ENCODE measurements at regions not wholly inside any gene's neighbourhood (a gene's known extent, or its start where the extent isn't known, plus 50 kb on each side); places are given as distances from the start of the nearest gene placed in this dataset.
"Not testable (repeated sequence)": the region's sequence is repeated elsewhere in the genome, so short reads cannot be mapped to it uniquely, and the experiment has no call there.

DNA sequence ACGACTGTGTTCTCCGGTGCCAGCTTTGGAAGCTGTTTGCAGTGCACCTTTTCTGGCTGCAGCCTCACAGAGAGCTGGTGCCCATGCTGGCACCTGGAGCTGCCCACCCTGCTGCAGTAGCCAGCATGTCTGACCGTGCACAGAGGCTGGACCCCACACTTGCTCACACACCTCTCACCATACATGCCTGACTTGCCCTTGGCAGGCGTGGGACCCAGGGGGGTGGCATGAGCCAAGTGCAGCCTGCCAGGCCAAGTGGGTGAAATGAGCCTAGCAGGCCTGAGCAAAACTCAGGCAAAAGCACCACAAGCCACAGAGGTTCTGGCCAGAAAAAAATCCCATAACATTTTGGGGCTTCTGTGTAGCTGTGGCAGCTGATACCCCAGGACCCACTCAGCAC is 258.8 kb downstream of the XPNPEP1 start:
- Histone ChIP-seq H3K9ac (ENCODE audit: low read length in 2 of 2) (no peak overlapping the region), H3K27ac (ENCODE audit: low read length) (no peak overlapping the region), H3K9me3 (ENCODE audit: control insufficient read depth in 2 of 2, low read length in 2 of 2) (peaks cover 0 to 3% of the 10 kb centered on the region in 2 donors), H3K36me3 (ENCODE audit: control insufficient read depth in 2 of 2, insufficient read depth in 2 of 2, low read length in 2 of 2) (no peaks in the 10 kb centered on the region), H3K4me1 (ENCODE audit: control insufficient read depth, insufficient read depth, low read length) (no peaks in the 10 kb centered on the region), H3K27me3 (ENCODE audit: control insufficient read depth in 1 of 2, insufficient read depth in 2 of 2, low read length in 2 of 2) (no peaks in the 10 kb centered on the region), H3K4me3 (ENCODE audit: low read length in 2 of 2) (no peak overlapping the region)

DNA sequence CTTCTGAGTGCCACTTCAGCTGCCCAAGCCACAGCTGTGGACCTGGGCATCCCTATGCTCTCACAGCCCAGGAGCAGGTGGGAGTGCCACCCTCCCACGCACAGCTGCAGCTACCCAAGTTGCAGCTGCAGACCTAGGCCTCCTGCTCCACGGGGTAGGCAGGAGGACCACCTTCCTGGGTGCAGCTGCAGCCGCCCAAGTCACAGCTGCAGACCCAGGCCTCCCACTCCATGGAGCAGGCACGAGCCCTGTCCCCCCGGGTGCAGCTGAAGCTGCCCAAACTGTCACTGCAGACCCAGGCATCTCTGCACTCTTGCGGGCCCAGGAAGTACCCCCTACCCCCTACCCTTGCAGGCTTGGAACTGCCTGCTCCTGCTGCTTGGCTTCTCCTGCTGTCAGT is 260.2 kb downstream of the XPNPEP1 start:
- Histone ChIP-seq H3K4me3 (ENCODE audit: low read length in 2 of 2) (no peak overlapping the region), H3K9ac (ENCODE audit: low read length in 2 of 2) (no peak overlapping the region), H3K27me3 (ENCODE audit: control insufficient read depth in 1 of 2, insufficient read depth in 2 of 2, low read length in 2 of 2) (no peaks in the 10 kb centered on the region), H3K4me1 (ENCODE audit: control insufficient read depth, insufficient read depth, low read length) (no peaks in the 10 kb centered on the region), H3K27ac (ENCODE audit: low read length) (no peak overlapping the region), H3K36me3 (ENCODE audit: control insufficient read depth in 2 of 2, insufficient read depth in 2 of 2, low read length in 2 of 2) (no peaks in the 10 kb centered on the region), H3K9me3 (ENCODE audit: control insufficient read depth in 2 of 2, low read length in 2 of 2) (peaks cover 0 to 3% of the 10 kb centered on the region in 2 donors)

DNA sequence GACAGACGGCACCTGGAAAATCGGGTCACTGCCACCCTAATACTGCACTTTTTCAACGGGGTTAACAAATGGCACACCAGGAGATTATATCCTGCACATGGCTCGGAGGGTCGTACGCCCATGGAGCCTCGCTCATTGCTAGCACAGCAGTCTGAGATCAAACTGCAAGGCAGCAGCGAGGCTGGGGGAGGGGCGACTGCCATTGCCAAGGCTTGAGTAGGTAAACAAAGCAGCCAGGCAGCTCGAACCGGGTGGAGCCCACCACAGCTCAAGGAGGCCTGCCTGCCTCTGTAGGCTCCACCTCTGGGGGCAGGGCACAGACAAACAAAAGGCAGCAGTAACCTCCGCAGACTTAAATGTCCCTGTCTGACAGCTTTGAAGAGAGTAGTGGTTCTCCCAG is 270.7 kb downstream of the XPNPEP1 start:
- H3K4me3 ChIP-seq (ENCODE audit: low read length in 2 of 2); H3K9me3 ChIP-seq (ENCODE audit: control insufficient read depth in 2 of 2, low read length in 2 of 2); H3K36me3 ChIP-seq (ENCODE audit: control insufficient read depth in 2 of 2, insufficient read depth in 2 of 2, low read length in 2 of 2); H3K9ac ChIP-seq (ENCODE audit: low read length in 2 of 2); H3K27me3 ChIP-seq (ENCODE audit: control insufficient read depth in 1 of 2, insufficient read depth in 2 of 2, low read length in 2 of 2); H3K27ac ChIP-seq (ENCODE audit: low read length); H3K4me1 ChIP-seq (ENCODE audit: control insufficient read depth, insufficient read depth, low read length): not testable (repeated sequence)

DNA sequence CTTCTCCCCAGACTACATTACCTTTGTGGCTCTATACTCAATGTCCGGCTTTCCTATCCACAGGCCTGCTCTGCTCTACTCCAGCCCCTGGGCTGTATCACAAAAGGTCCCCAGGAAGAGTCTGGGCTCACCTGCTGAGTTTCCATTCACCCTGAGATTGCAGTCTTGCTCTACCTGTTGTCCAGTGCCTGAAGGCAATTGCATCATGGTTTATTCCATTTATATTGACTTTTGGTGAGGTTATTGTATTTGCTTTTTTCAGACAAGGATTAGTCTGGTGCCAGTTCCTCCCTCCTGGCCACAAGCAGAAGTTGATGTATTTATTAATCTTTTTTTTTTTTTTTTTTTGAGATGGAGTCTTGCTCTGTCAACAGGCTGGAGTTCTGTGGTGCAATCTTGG is 273.1 kb downstream of the XPNPEP1 start:
- no peaks in the 10 kb centered on the region for H3K9me3 ChIP-seq (ENCODE audit: control insufficient read depth in 2 of 2, low read length in 2 of 2)
- no peaks in the 10 kb centered on the region for H3K4me1 ChIP-seq (ENCODE audit: control insufficient read depth, insufficient read depth, low read length)
- H3K27me3 ChIP-seq (ENCODE audit: control insufficient read depth in 1 of 2, insufficient read depth in 2 of 2, low read length in 2 of 2) = no peaks in the 10 kb centered on the region
- no peak overlapping the region for H3K27ac ChIP-seq (ENCODE audit: low read length)
- no peaks in the 10 kb centered on the region for H3K36me3 ChIP-seq (ENCODE audit: control insufficient read depth in 2 of 2, insufficient read depth in 2 of 2, low read length in 2 of 2)
- no peak overlapping the region for H3K9ac ChIP-seq (ENCODE audit: low read length in 2 of 2)
- H3K4me3 ChIP-seq (ENCODE audit: low read length in 2 of 2) = no peak overlapping the region

DNA sequence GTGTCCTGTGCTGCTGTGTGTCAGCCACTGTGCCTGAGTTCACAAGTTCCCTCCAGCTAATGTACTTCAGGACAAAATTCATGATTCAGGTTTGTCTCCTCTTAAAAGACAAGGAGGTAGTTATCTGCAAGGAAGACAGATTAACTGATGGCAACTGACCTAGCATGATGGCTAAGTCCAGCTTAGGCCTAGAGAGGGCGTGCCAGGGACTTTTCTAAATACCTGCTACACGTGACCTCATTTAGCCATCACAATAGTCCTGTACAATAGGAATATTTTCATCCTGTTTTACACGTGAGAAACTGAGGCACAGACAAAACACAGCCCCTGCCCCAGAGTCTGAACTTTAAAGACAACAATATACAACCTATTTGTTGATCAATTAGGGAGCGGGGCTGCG is 275.7 kb downstream of the XPNPEP1 start:
- H3K36me3 ChIP-seq (ENCODE audit: control insufficient read depth in 2 of 2, insufficient read depth in 2 of 2, low read length in 2 of 2) = no peaks in the 10 kb centered on the region
- no peak overlapping the region for H3K27ac ChIP-seq (ENCODE audit: low read length)
- no peaks in the 10 kb centered on the region for H3K9me3 ChIP-seq (ENCODE audit: control insufficient read depth in 2 of 2, low read length in 2 of 2)
- no peak overlapping the region for H3K4me3 ChIP-seq (ENCODE audit: low read length in 2 of 2)
- H3K9ac ChIP-seq (ENCODE audit: low read length in 2 of 2) = no peak overlapping the region
- no peaks in the 10 kb centered on the region for H3K4me1 ChIP-seq (ENCODE audit: control insufficient read depth, insufficient read depth, low read length)
- H3K27me3 ChIP-seq (ENCODE audit: control insufficient read depth in 1 of 2, insufficient read depth in 2 of 2, low read length in 2 of 2) = no peaks in the 10 kb centered on the region

DNA sequence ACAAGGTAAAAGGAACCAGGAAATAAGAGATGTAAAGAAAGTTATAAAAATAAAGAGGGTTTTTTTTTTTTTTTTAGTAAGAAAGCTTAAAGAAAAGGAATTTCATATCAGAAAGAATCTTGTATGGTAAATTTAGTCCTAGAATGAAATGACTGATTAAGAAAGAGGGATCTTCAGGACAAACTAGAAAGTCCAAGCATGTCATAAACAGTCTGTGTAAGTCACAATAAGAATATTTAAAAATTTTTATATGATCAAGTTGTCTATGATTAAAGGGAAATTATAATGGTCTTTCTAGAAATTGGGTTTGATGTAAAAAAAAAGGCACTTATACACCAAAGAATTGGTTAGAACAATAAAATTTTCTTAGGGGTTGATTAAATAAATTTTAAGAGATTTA is 289.5 kb downstream of the XPNPEP1 start:
- Histone ChIP-seq H3K4me3 (ENCODE audit: low read length in 2 of 2) (no peak overlapping the region), H3K4me1 (ENCODE audit: control insufficient read depth, insufficient read depth, low read length) (no peaks in the 10 kb centered on the region), H3K9ac (ENCODE audit: low read length in 2 of 2) (no peak overlapping the region), H3K27ac (ENCODE audit: low read length) (no peak overlapping the region), H3K9me3 (ENCODE audit: control insufficient read depth in 2 of 2, low read length in 2 of 2) (no peaks in the 10 kb centered on the region), H3K36me3 (ENCODE audit: control insufficient read depth in 2 of 2, insufficient read depth in 2 of 2, low read length in 2 of 2) (no peaks in the 10 kb centered on the region), H3K27me3 (ENCODE audit: control insufficient read depth in 1 of 2, insufficient read depth in 2 of 2, low read length in 2 of 2) (no peaks in the 10 kb centered on the region)

DNA sequence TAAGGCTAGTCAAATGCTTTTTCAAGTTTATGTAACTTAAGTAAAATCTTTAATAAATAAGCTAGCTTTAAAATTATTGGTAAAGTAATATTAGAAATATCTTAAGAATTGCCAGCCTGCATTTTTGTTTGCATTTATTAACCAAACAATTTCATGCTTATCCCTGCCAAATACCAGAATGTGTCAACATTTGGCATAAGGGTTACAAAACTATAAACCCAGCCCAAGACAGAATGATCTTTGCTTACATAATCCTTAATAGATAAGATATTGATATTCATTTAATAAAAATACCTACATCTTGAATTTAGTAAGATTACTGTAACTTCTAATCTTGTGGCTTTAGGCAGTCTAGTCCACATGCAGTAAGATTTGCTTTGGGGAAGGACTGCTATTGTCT is 290.3 kb downstream of the XPNPEP1 start:
- H3K9me3 ChIP-seq (ENCODE audit: control insufficient read depth in 2 of 2, low read length in 2 of 2); H3K4me1 ChIP-seq (ENCODE audit: control insufficient read depth, insufficient read depth, low read length); H3K27ac ChIP-seq (ENCODE audit: low read length); H3K4me3 ChIP-seq (ENCODE audit: low read length in 2 of 2); H3K27me3 ChIP-seq (ENCODE audit: control insufficient read depth in 1 of 2, insufficient read depth in 2 of 2, low read length in 2 of 2); H3K9ac ChIP-seq (ENCODE audit: low read length in 2 of 2); H3K36me3 ChIP-seq (ENCODE audit: control insufficient read depth in 2 of 2, insufficient read depth in 2 of 2, low read length in 2 of 2): not testable (repeated sequence)

DNA sequence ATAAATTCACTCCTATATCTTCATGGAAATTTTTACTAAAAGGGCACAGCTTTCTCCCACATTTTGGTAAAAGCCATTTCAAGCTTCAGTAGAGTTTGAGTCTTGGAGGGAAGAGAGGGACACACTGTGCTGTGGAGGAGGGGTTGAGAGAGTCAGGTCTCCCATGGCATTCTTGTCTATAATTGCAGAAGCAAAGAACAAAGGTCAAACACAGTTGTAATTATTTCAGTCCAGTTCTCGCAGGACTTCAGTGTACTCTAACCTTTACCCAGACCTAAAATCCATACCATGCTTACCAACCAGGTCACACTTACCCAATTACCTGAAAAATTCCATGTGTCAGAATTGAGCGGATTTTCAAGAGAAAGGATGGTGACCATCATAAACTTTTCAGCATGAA is 298.4 kb downstream of the XPNPEP1 start:
- Histone ChIP-seq H3K9ac (ENCODE audit: low read length in 2 of 2) (no peak overlapping the region), H3K36me3 (ENCODE audit: control insufficient read depth in 2 of 2, insufficient read depth in 2 of 2, low read length in 2 of 2) (no peaks in the 10 kb centered on the region), H3K27ac (ENCODE audit: low read length) (no peak overlapping the region), H3K27me3 (ENCODE audit: control insufficient read depth in 1 of 2, insufficient read depth in 2 of 2, low read length in 2 of 2) (no peaks in the 10 kb centered on the region), H3K4me1 (ENCODE audit: control insufficient read depth, insufficient read depth, low read length) (no peaks in the 10 kb centered on the region), H3K9me3 (ENCODE audit: control insufficient read depth in 2 of 2, low read length in 2 of 2) (no peaks in the 10 kb centered on the region), H3K4me3 (ENCODE audit: low read length in 2 of 2) (no peak overlapping the region)

DNA sequence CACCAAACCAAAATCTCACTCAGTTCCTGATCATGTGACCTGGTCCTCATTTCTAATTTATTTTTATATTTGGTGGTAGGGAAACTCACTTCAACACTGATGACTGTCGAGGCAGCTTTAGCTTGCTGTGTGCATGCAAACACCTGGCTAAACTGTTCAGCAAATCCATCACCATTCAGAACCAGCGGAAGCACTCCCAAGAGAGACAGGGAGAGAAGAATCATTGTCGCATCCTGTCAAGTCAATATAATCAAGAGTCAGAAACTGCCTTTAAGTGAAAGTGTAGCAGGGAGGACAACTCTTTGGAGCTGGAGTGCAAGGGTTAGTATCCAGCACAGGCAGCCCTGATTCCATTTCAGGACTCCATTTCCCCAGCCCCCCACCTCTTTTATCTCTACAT is 300.7 kb downstream of the XPNPEP1 start:
- H3K4me1 ChIP-seq (ENCODE audit: control insufficient read depth, insufficient read depth, low read length) = no peaks in the 10 kb centered on the region
- H3K27ac ChIP-seq (ENCODE audit: low read length) = no peak overlapping the region
- no peak overlapping the region for H3K4me3 ChIP-seq (ENCODE audit: low read length in 2 of 2)
- H3K9me3 ChIP-seq (ENCODE audit: control insufficient read depth in 2 of 2, low read length in 2 of 2) = no peaks in the 10 kb centered on the region
- H3K27me3 ChIP-seq (ENCODE audit: control insufficient read depth in 1 of 2, insufficient read depth in 2 of 2, low read length in 2 of 2) = no peaks in the 10 kb centered on the region
- no peaks in the 10 kb centered on the region for H3K36me3 ChIP-seq (ENCODE audit: control insufficient read depth in 2 of 2, insufficient read depth in 2 of 2, low read length in 2 of 2)
- H3K9ac ChIP-seq (ENCODE audit: low read length in 2 of 2) = no peak overlapping the region

DNA sequence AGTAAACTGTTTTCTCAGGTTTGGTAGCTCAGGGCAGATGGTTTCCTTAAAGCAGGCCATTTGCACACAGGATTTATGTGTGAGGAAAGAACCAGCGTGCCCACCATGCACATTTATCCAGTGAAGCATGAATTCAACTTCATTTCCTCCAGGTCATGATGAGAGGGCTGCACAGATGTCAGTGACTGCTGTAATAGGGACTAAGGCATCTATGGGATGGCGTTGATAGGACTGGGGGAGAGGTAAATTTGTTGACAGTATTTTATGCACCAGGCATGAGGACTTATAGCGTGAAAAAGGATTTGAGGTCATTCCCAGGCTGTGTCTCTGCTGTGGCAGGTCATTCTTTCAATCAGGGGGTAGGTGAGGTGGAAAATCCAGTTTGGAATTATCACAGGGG is 302.9 kb downstream of the XPNPEP1 start:
- no peaks in the 10 kb centered on the region for H3K36me3 ChIP-seq (ENCODE audit: control insufficient read depth in 2 of 2, insufficient read depth in 2 of 2, low read length in 2 of 2)
- H3K9ac ChIP-seq (ENCODE audit: low read length in 2 of 2) = no peak overlapping the region
- H3K4me3 ChIP-seq (ENCODE audit: low read length in 2 of 2) = no peak overlapping the region
- H3K27ac ChIP-seq (ENCODE audit: low read length) = no peak overlapping the region
- H3K9me3 ChIP-seq (ENCODE audit: control insufficient read depth in 2 of 2, low read length in 2 of 2) = no peaks in the 10 kb centered on the region
- no peaks in the 10 kb centered on the region for H3K27me3 ChIP-seq (ENCODE audit: control insufficient read depth in 1 of 2, insufficient read depth in 2 of 2, low read length in 2 of 2)
- no peaks in the 10 kb centered on the region for H3K4me1 ChIP-seq (ENCODE audit: control insufficient read depth, insufficient read depth, low read length)

DNA sequence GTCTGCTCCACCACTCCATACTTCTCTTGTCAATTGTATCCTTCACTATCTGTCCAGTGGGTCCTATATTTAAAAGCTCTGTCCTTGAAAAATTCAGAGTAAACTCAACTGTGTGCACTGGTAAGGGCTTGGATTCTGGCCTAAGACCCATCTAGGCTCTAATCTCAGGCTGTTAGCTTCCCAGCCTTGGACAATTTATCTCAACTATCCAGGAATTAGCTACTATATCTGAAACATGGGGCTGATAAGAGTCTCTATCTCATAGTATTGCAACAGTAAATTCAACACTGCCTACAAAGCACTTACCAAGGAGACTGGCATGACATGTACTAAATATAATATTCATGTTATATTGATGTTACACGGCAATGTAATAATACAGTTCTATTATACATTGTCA is 303.4 kb downstream of the XPNPEP1 start:
- no peak overlapping the region for H3K9ac ChIP-seq (ENCODE audit: low read length in 2 of 2)
- H3K4me1 ChIP-seq (ENCODE audit: control insufficient read depth, insufficient read depth, low read length) = no peaks in the 10 kb centered on the region
- H3K9me3 ChIP-seq (ENCODE audit: control insufficient read depth in 2 of 2, low read length in 2 of 2) = no peaks in the 10 kb centered on the region
- no peak overlapping the region for H3K4me3 ChIP-seq (ENCODE audit: low read length in 2 of 2)
- no peaks in the 10 kb centered on the region for H3K27me3 ChIP-seq (ENCODE audit: control insufficient read depth in 1 of 2, insufficient read depth in 2 of 2, low read length in 2 of 2)
- no peaks in the 10 kb centered on the region for H3K36me3 ChIP-seq (ENCODE audit: control insufficient read depth in 2 of 2, insufficient read depth in 2 of 2, low read length in 2 of 2)
- no peak overlapping the region for H3K27ac ChIP-seq (ENCODE audit: low read length)

DNA sequence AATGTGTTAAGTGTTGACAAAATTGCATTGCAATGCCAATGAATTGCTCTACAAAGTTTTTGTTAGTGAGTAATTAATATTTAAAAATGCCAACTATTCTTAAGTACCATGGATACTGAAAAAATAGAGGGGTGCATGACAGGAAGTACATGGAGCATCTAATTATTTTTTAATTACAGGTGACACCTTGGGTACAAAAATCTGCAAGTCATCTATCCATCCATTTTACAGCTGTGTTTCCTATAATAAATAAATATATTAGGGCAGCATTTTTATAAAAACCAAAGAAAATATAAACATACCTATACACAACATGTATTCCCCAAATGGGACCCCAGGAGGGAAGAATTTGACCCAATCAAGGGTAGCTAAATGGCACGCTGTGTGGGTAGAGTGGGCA is 304.6 kb downstream of the XPNPEP1 start:
- Histone ChIP-seq H3K9ac (ENCODE audit: low read length in 2 of 2) (no peak overlapping the region), H3K4me3 (ENCODE audit: low read length in 2 of 2) (no peak overlapping the region), H3K27ac (ENCODE audit: low read length) (no peak overlapping the region), H3K27me3 (ENCODE audit: control insufficient read depth in 1 of 2, insufficient read depth in 2 of 2, low read length in 2 of 2) (no peaks in the 10 kb centered on the region), H3K36me3 (ENCODE audit: control insufficient read depth in 2 of 2, insufficient read depth in 2 of 2, low read length in 2 of 2) (no peaks in the 10 kb centered on the region), H3K4me1 (ENCODE audit: control insufficient read depth, insufficient read depth, low read length) (no peaks in the 10 kb centered on the region), H3K9me3 (ENCODE audit: control insufficient read depth in 2 of 2, low read length in 2 of 2) (no peaks in the 10 kb centered on the region)

All from stomach smooth muscle (tissue), 2 donors.